Stimulated activated CD4-positive, alpha-beta T cell treated with anti-CD3 and anti-CD28 coated beads, Interleukin-4, amount 100 ng/mL, for 1 hour (primary cell): ENCODE measurements at regions not wholly inside any gene's neighbourhood (a gene's known extent, or its start where the extent isn't known, plus 50 kb on each side); places are given as distances from the start of the nearest gene placed in this dataset.
"Not testable (repeated sequence)": the region's sequence is repeated elsewhere in the genome, so short reads cannot be mapped to it uniquely, and the experiment has no call there.

Source experiments
- DNase-seq: peaks from one replicate; pipeline ENCODE4 v3.0.0-alpha.2; 2020

DNA sequence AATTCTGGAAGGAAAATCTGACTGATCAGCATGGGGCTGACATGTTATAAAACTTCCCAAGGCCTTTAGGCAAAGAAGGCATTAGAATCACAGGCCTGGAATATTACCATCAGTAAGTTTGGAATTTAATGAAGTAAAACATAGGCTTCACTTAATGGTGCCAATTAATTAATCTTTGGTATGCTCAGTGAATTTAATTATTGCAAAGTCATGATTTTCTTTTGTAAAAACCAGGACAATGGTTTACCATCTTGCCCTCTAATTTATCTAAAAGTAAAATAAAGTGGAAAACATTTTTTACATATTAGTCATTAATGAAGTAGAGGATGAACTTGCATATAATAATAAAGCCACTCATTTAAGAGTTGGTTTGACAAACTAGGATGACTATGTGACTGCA is 220.3 kb downstream of the SEC23IP start:
- DNase-seq: no peak

DNA sequence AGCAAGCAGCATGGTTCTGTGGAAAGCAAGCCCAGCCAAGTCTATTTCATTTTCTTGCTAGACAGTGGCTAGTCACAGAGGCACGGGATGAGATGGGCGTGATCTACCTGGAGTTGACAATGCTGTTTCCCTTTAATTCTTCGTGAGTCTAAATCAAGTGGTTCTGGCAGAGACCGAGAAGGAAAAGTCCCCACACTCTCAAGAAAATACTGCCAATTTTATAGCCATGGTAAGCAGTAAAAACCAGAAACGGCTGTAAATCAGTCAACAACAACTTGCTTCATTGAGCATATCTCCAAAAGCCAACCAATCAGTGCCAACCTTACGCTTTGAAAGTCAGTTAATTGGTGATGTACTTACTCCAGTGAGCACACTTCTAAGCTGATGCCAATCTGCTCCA is 223.4 kb downstream of the SEC23IP start:
- DNase-seq: no peak

DNA sequence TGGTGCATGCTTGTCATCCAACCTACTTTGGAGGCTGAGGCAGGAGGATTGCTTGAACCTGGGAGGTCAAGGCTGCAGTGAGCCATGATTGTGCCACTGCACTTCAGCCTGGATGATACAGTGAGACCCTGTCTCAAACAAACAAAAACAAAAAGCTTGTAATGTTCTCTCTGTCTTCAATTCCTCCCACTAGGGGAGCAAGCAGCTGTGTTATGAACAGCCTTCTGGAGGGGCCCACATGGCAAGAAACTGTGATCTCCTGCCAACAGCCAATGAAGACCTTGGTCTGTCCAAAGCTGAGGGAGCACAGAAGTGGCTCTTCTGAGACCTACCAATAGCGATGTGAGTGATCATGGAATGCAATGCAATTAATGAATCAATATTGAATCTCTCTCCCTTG is 229.2 kb downstream of the SEC23IP start:
- no peak for DNase-seq

DNA sequence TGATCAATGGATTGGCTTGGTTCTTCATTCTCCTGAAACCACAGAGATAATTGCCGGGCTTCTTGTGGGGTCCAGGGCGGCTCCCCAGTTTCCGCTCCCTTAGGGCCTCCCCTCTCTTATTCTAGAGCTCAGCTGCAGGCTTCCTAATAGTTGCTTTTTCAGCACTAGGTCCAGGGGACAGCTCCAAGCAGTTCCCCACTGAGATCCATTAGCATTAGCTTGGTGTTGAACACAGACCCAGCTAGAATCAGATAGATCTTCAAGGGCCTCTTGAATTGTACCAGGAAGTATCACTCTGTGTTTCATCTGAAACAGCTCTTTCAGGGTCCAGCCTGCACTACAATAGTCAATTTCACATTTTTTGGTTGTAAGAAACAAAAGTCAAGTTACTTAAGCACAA is 238.7 kb downstream of the SEC23IP start:
- no peak for DNase-seq

DNA sequence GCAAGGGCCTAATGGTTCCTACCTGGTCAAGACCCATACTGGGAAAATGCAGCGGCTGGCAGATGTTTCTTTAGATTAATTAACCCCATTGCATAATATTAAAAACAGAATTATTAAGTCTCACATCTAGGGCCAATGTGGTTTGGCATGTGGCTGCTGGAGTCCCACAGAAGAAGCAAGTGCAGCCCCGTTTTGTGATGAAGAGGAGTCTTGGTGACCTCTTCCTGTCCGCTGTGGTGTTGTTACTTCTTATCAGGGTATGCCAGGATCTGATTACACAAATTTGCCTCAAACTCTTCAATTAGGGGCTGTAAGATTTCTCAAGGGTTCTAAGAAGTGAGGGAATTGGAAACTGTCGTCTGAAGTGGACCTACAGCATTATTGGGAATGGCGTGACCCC is 240.3 kb downstream of the SEC23IP start:
- DNase-seq: no peak

DNA sequence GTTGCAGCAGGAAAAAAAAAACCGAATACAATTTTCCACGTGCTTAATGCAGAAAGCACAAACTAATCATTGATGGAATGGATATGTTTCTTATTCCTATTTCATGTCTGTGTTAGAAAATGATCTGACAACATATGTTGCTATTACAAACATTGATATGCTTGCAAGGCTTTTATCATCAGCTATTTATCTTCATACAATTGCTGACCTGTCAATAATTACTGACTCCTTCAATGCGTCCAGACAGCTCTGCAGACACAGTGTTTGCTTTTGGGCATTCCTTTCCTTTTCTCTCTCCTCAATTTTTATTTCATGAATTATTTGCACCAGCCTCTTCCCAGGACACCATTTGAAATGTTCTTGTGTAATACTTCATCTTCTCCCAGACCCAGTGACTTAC is 246.2 kb downstream of the SEC23IP start:
- no peak for DNase-seq

DNA sequence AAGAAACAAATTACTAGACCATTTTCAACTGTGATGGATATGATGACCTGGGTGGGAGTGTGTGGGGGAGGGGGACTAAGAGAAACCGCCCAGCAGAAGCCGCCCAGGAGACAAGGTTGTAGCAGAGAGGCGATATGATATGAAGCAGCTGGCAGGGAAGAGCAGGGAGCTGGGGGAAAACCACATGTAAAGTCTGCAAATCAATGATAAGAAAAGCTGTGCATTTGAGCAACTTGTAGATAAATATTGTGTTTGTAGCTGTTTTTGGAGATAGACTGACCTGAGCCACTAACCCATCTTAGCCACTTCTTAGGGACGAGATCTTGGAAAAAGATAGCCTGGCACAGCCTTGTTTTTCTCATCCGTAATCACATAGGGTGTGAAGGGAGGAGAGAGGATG is 252.6 kb downstream of the SEC23IP start:
- DNase-seq: no peak

DNA sequence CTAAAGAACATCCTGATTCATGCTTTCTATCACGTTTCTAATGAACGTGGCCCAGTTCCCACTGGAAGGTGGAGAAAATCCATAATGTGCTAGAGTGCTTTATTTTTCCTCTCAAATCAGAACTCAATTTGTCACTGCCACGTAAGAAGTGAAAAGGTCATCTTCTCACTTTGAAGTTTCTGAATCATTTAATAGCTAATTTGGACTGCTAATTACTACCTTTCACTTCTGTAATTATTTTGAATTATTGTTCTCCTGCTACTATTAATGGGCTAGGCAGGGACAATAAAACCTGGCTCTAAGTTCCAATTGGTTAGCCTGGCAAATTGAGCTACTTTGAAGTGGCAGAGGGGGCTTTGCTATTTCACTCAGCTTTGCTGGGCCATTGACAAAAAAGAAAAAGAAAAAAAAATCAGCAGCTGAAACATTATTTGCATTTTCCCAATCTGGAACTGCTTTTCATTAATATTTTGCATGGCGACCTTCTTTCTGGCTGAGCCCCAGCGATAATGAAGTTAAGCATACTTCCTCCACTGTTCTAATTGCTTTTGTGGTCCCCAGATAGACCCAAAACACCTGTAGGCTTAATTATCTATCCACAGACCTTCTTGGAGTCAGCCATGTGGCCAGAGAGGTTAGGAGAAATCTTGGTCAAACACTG is 264.2 kb downstream of the SEC23IP start:
- DNase-seq: no peak

DNA sequence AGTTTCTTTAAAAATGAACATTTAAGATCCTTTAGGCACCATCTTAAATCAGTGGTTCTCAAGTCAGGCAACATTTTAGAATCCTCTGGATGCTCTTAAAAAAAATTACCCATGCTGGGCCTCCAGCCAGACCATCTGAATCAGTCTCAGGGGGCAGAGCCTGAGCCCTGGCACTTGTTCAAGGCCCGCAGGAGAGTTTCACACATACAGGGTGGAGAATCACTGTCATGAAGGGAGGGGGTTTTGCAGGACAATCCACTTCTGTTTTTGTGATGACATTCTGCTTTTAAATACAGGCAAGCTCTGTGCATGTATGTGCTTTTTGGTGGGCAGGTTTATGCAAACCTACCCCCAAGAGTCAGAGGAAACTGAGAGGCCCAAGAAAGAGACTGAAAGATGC is 268.6 kb downstream of the SEC23IP start:
- DNase-seq: no peak

DNA sequence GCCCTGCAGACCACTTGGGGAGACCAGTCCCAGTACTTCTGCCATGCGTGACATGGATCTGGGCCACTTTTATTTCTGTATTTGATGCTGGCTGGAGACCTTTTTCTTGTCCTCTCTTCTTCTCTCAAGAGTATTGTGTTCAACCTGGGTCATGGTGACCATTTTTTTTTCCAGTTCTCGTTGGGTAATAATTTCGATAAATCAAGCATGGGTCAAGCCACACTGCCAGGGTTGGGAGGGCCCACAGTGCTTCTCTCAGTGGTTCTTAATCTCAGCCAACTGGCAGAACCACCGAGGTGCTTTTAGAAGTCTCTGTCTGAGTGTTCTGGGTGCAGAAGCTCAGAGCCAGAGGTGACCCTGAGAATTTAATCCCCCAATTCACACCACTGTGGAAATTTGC is 269.9 kb downstream of the SEC23IP start:
- no peak for DNase-seq

DNA sequence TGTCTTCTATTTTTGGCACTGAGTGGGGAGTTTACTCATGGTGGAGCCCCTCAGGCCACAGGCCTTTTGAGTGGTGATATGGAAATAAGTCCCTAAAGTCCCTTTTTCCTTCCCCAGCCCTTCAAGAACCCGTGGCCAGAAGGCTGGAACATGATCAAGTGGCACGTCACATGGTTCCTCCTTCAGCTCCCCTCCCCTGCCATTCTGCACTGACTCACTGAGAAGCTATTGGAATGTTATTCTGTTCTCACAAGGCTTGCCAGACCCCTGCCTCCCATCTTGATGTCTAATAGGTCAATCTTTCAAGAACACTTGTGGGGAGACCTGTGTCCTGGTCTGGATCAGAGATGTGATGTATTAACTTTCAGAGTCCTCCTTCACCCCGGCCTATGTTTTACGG is 279.8 kb downstream of the SEC23IP start:
- no peak for DNase-seq

DNA sequence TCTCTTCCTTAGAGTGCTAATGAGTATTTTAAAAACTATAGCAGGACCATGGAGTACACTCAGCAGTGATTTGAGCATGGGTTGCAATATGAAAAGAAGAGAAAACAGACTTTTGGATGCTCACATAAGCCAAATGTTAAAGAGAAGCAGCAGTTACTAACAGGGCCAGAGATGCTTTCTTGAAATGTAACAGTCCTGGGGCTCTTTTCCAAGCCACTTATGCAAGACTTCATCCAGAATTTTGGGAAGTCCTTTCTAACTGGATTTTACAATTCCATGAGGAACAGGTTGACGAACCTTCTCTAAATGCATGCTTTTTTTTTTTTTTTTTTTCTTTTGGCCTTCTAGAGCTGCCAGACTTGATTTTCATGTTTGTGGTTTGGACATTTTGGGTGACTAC is 282.0 kb downstream of the SEC23IP start:
- DNase-seq: no peak

DNA sequence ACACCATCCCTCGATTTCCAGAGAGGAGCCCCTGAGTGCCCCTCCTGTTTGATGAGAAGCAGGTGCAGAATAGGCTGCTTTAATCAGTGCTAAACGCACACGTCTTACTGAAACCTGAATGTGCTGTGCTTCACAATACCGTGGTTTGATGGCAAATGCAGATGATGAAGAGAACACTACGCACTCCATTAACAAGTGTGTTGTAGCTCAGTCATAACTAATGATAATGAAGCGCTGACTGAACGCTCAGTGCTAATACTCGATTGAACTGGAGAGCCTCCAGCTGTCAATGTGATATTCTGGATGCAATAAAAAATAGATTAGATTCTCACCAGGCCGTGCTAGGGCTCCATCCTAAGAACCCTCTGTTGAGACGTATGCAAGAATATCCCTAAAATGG is 279.7 kb upstream of the PLPP4 start:
- no peak for DNase-seq

DNA sequence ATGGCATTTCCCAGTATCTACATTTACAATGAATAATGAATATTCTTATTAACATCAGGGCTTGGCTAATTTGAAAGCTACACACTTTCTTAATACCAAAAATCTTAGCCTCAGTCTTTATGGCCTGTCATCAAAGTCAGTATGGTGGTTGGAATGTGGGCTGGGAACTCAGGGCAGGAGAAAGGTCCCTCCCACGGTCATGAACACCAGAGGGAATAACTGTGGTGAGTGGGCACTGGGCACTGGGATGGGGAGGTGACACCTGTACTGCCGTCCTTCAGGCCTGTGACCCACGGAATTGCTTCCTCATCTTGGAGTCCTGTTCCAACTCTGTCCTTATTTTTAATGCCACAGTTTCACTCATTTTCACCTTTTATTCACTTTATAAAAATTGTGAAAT is 276.9 kb upstream of the PLPP4 start:
- no peak for DNase-seq

DNA sequence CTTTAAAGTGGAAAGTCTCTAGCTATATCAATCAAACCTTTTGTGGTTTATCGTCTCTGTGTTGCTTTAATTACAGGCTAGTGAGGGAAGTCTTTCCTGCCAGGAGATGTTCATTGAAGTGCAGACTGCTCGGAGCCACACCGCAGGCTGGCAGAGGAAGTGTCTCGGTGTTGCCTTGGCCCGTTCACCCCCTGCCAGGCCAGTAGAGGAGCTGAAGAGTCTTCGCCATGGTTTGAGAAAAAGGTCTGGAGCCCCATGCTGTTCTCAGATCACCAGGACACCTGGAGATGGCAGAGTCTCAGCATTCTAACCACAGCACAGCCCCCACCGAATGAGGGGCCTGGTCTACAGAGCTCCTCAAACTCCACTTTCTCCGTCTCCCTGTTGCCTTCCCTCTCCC is 275.9 kb upstream of the PLPP4 start:
- no peak for DNase-seq

DNA sequence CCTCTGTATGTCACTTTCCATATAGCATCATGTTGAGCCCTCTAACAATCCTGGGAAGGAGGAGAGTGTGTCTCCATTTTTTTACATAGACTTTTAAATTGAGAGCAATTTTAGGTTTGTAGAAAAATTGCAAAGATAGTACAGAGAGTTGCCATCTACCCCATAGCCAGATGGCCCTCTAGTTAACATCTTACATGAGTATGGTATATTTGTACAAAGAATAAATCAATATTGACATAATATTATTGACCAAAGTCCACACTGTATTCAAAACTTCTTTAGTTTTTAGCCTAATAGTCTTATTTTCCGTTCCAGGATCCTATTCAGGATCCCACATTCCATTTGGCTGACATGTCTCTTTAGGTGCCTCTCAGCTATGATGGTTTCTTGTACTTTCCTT is 274.6 kb upstream of the PLPP4 start:
- no peak for DNase-seq

DNA sequence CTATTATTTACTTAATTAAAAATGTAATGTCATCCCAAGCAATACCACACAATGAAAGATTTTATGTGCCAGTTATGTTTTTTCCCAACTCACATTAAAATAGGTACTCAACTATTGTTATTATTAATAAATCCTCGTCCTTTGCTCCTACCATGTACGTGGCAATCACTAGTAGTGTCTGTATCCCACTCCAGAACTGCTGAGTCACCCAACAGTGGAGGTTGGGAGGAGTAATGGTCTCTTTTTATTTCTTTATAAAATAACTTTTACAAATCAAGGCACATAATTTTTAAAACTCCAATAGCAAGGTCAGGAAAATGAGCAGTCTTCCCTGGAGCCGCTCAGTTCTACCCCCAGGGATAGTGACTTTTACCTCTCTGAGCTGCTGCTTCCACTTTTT is 273.5 kb upstream of the PLPP4 start:
- no peak for DNase-seq

DNA sequence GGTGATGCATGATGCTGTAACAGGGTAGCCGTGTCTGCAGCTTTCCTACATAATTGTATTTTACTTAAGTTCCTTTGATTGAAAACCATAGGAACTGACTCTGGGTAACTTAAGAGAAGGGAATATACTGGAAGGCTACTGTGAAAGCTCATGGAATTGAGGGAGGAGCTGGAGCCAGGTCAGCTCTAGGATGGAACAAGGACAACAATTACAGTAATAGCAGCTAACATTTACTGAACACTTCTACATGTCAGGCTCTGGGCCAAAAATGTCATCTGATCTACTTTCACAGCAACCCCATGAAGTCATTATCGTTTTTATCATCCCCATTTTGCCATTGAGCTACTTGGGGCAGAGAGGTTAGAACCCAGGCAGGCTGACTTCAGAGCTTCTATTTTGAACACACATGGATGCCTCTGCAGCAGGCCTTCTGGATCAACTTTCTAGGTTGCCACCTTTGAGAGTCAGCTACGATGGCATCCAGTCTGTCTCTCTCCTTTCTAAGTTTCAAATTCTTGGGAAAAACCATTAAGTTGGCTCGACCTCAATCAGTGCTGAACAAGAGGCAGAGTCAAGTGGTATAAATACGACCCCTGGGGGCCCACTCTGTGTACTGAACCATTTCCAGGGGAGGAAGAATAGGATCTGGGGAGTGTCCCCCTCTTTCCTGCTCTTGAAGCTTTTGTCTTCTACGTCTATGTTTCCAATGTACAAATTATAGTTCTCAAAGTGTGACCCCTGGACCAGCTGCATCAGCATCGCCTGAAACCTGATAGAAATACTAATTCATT is 272.3 kb upstream of the PLPP4 start:
- DNase-seq: no peak

DNA sequence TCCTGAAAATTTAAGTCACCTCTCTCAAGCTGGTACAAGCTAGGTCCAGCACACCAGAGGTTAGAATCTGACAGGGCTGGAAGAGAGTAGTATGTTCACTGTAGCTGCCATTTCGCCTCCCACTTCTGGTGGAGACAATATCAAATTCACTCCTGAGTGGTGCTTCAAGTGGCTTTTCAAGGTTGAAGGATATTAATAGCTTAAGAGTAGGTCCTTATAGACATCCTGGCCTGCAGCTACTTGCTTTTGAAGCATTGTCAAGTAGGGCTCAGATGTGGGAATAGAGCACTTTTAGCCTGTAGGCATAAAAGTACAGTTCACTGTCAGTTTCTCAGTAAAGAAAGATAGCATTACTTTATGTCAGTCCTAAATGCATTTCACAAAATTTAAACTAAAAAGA is 270.5 kb upstream of the PLPP4 start:
- DNase-seq: no peak

DNA sequence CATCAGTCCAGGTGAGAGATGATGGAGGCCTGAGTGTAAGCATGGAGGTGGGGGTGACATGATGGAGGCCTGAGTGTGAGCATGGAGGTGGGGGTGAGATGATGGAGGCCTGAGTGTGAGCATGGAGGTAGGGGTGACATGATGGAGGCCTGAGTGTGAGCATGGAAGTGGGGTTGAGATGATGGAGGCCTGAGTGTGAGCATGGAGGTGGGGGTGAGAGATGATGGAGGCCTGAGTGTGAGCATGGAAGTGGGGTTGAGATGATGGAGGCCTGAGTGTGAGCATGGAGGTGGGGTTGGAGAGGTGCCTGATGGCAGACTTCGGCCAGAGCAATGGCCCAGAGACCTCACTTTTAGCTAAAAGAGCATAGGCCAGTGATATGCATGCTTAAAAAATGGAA is 269.9 kb upstream of the PLPP4 start:
- not testable (repeated sequence) for DNase-seq

DNA sequence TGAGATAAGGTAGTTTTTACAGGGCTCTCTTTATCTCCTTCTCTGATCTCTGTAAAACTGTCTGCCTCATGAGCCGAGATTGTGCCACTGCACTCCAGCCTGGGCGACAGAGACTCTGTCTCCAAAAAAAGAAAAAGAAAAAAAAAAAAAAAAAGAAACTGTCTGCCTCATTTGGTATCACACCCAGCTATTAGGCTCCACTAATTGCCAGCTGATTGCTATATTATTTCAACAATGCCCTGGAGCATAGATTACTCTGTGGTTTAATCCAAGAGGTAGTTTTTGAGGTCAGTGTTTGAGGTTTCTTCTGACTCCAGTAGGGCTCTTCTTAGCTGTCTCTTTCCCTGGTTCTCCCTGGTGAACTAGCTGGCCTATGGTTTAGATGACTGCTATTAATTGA is 268.1 kb upstream of the PLPP4 start:
- DNase-seq: no peak

DNA sequence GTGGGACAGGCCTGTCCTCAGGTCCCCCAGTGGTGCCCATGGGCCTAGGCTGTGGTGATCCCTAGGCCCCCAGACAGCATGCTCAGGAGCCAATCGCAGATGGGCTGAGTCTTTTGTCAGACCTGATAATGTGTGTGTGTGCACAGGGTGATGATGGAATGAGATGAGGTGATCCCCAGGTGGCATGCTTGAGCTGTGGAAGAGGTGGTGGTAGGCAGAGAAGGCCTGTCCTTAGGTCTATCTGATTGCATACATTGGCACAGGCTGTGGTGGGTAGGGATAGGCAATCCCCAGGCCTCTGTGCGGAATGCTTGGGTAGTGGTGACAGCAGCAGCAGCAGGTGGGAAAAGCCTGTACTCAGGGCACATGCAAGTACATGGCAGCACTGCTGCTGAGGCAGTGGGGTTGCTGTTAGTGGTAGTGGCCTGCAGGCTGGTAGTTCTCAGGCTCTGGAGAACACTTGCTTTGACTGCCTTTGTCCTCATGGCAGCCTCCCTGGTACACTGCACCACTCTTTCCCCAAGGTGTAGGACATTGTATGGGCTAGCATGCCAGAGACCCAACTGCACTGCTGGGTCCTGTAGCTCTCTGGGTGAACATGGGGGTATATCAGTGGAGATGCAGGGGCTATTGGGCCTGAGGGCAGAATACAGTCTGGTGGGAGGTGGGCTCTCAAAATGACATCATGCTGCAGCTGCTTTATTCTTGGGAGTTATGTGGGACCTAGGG is 260.9 kb upstream of the PLPP4 start:
- no peak for DNase-seq

DNA sequence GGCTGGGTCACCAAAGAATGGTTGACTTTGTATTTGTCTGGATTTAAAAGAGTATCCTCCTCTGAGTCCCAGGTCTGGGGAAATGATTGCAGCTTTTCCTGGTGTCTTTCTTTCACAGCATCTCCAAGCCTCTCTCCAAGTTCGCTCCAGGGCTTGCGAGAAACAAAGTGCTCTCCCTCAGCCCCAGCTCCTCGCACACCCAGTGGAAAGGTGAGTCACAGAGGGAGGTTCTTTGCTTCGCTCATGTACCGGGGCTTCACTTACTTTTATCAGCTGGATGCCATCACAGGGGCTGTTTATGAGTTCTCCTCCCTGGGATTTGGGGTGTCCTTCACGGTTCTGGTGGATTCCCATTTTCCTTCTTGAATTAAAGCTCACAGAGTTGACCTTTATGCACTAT is 252.2 kb upstream of the PLPP4 start:
- no peak for DNase-seq

DNA sequence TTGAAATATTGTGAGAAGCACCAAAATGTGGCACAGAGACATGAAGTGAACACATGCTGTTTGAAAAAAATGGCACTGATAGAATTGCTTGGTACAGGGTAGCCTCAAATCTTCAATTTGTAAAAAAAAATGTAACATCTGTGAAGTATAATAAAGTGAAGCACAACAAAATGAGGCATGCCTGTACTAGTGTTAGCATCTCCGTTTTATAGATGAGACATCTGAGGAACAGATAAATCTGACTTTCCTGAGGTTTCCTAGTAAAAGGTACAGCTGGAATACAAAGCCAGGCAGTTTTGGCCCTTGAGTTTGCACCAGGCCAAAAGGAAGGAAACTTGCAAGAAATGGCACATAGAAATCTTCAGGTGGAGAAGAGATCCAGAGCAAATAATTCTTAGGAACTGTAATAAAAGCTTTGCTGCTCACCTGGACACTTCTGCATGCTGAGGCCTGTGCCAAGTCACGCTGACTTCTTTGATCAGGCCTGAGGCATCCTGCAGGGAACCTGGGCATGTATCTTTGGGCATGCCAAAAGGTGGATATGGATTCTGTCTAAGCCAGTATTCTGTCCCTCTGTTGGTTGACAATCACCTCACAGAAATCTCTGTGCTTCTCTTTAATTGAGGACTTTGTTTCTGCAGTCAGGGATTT is 251.5 kb upstream of the PLPP4 start:
- no peak for DNase-seq
